HG03280 (cell line): ENCODE measurements at regions not wholly inside any gene's neighbourhood (a gene's known extent, or its start where the extent isn't known, plus 50 kb on each side); places are given as distances from the start of the nearest gene placed in this dataset.
"Not testable (repeated sequence)": the region's sequence is repeated elsewhere in the genome, so short reads cannot be mapped to it uniquely, and the experiment has no call there.

Source experiments
- ATAC-seq: cut with Tn5 transposase; IDR thresholded peaks from one replicate; pipeline ENCODE4 v1.9.1; 2021; ENCODE audit warnings: mild to moderate bottlenecking, moderate library complexity; ENCODE audit not compliant: unreplicated experiment

DNA sequence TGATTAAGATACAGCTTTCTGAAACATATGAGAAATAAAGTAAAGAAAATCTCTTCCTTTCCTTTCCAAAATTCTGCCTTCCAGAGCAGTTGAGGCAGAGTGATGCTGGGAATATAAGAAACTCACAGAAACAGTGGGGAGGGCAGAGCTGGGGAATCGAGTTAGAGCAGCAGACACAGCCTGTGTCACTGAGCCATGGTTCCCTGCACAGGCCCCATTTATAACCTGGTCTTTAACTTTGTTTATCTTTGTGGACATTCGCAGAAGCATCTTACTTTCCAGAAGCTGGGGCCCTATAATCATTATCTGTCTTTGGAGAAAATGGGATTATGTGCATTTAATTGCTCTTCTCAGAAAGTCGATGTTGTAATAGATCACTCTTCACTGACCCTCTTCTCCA, 349.1 kb downstream of the SETD4 start:
- ATAC-seq: no peak

DNA sequence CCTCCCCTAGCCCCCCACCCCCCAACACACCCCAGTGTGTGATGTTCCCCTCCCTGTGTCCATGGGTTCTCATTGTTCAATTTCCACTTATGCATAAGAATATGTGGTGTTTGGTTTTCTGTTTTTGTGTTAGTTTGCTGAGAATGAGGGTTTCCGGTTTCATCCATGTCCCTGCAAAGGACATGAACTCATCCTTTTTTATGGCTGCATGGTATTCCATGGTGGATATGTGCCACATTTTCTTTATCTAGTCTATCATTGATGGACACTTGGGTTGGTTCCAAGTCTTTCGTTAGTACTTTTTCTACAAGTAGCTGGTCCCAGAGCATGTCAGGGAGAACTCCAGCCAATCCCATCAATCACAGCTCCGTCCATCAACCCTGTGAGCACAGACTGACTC, 350.3 kb downstream of the SETD4 start:
- not testable (repeated sequence) for ATAC-seq

DNA sequence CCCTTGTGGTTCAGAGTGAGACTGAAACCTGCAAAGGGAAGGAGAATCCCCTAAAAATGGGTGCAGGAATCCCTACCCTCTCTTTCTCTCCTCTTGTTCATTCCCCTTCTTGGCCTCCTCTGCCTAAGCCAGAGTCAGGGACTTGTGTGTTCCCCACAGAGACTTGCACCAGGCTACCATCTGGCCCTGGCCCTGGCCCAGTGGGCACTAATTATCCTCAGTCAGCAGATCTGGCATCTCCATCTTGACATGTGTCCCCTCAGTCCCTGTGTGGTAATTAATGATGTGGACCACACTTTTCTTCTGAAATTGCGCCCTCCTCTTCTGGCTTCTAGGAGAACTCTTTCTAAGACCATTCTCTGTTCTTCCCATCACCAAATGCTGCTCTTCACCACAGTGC, 354.4 kb downstream of the SETD4 start:
- ATAC-seq: no peak

DNA sequence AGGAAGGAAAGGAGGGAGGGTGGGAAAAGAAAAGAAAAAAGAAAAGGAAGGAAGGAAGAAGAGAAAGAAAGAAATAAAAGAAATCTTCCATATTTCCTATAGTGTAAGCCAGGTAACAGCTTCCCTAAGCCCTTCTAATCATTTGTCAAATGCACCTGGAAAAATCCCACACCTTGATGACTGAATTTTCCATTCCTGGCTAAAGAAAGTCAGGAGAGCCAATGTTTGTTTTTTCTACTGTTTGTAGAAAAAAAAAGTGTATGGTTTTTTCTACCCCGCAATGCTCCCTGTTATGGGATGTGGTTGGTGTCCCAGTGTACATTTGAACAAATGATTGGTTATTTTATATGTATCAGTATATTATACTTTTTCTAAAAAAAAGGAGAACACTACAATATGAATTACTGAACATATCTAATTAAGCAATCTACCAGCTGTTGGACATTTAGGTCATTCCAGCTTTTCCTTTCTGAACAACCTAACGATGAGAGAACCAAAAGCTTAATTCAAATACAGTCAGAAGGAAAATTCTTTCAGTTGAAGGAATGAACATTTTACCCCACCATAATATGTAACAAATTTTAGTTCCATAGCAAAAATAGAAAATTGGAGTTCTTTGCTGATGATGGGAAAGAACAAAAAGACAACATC, 355.0 kb downstream of the SETD4 start:
- no peak for ATAC-seq

DNA sequence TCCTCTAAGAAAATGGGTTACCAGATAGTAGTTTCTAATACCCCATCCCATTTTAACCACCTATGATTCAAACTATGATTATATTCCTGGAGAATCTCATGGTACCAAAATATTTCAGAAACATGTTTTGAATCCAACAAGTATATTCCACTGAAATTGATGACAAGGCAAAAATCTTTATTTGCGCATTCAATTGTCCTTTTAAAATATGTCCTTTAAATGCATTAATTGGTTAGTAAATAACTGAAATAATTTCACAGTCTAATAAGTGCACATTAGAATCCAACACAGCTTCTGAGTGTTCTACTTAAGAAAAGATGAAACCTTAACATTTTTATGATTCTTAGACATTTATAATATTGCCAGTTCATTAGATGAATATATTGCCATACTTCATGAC, 356.6 kb downstream of the SETD4 start:
- ATAC-seq: no peak

DNA sequence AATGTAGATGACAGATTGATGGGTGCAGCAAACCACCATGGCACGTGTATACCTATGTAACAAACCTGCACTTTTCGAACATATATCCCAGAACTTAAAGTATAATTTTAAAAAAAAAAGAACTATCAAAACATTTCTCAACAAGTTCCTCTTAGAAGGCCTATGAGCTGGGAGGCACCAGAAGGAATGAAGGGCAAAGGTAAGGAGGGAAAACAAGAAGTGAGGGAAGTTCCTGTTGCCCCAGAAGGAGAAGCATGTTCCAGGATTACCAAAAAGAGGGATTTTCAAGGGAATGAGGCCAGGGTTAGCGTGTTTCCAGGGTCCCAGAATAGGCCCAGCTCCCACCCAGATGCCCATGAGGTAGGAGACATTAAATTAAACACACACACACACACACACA, 361.0 kb downstream of the SETD4 start:
- ATAC-seq: no peak

DNA sequence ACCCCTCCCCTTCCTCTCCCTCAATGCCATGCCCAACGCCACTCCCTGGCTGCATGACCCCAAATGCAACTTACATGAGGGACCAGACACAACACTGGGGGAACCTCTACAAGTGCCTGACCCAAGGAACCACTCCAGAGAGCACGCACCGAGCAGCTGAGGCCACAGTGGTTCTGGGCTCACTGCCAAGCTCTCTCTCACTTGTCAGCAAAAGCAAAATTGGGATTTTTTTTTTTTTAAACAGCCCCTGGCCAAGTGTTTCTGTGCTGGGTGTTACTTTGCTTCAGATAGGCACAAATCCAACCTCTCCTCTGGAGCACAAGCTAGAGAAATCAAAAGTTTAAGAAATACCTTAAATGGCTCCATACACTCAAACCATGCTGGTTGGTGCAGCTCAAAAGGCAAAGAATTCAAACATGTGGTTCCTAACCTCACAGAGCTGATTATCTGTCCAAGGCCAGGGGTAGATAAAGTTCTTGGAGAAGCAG, 363.0 kb downstream of the SETD4 start:
- no peak for ATAC-seq

DNA sequence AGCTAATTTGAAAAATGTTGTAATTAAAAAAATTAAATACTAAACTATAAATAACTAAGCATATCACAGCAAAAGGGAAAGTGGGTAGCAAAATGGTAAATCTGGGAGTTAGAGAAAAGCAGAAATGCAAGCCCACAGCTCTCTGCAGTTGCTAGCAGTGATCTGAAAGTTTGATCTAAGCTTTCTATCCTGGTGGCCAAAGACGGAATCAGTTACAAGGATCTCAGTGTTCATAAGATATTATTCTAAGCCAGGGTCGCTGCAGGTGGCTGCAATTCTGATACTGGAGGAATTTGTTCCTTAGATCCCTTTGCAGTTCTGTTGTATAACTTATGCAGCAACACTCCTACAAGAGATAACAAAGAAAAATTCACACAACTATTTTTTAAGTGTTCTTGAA, 363.7 kb downstream of the SETD4 start:
- ATAC-seq: no peak

DNA sequence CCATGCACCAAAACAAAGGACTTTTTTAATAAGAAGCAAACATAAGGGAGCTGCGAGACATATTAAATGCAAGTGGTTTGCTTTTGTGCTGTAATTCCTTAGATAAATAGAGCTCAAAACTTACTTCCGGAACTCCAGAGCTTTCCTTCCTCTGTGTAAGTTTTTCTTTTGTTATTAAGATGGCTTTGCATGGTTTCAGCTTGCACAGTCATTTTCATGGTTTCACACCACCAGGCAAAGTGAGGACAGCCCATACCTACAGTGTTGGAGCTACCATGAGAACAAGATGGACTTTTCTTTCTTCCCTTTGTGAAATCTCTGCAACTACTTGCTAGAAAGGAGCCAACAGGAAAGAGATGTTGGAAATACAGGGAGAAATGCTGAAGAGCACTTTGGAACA, 368.0 kb downstream of the SETD4 start:
- ATAC-seq: no peak

DNA sequence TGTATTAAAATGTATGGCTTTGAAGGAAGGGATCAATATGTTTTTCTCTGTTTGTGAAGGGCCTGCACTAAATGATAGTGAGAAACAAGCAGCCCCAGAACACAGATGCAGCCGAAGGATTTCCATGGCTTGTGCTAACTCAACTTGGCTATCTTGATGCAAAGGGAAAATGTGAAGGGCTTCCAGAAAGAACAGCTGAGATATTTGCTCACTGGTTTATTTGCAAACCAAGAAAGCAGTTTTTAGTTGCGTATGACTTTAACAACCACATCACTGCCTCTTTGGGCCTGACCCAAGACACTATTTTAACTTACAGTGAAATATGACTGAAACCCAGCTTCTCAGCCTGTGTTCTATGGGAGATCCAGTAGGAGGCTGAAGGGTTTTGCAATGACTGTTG, 369.9 kb downstream of the SETD4 start:
- ATAC-seq: no peak

DNA sequence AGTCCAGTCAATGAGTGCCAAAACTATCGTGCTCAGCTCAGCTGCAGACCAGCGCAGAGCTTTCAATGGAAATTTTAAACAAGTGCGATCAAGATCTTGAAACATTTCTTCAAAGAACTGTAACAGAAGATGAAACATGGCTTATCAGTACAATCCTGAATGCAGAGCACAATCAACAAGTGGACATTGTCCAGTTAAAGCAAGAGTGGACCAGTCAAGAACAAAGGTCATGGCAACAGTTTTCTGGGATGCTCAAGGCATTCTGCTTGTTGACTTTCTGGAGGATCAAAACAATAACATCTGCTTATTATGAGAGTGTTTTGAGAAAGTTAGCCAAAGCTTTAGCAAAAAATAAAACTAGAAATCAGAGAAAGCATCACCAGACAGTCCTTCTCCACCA, 374.2 kb downstream of the SETD4 start:
- ATAC-seq: no peak

DNA sequence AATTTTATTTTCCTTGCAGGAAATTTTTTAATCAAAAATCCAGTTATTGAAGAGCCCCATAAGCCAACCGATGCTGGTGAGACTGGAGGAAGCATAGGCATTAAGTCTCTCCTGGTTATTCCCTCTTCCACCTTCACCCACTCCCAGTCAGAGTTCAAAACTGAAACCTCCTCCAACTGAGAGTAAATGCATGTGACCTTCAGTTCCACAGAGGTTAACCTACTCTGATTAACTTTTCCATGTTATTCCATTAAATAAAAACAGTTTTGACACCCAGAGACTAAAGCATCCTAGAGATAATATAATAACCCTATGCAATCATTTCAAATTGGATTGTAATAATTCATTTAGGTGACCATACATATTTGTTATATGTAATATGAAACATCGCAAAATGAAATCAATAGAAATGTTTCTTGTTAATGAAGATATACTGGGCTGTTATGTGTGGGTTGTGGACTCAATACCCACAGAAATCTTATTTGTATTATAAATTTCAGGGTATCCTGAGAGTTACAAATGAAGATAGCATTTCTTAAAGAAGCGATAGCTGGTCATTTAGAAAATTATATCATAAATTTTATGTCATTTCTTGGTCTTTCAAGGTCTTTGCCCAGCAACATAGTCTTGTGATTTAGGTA, 376.5 kb downstream of the SETD4 start:
- no peak for ATAC-seq

DNA sequence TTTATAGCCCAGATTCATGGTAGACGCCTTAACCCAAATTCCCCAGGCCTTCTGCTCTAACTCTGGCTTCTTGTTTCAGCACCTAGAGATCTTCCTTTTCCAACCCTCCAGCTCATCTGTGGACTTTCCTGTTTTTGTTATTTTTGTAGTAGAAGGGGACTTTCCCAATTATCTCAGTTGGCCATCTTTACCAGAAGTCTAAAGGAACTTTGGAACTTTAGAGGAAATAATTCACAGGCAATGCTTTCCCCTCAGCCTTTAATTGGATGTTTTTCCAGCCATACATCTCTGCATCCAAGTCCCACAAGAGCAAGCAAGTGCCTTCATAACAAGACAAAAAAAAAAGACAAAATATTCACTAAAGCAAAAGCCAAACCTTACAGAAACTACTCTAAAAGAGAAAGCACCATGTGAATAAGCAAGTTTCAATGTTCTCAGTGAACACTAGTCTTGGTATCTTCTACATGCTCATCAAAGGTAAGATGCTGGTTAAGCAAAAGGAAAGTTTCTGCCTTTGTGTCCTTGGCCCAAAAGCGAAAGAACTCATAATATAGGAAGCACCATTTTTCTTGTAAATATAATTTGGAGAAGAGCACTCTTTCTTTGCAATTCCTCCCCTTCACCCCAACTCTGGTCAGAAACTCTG, 377.3 kb downstream of the SETD4 start:
- no peak for ATAC-seq

DNA sequence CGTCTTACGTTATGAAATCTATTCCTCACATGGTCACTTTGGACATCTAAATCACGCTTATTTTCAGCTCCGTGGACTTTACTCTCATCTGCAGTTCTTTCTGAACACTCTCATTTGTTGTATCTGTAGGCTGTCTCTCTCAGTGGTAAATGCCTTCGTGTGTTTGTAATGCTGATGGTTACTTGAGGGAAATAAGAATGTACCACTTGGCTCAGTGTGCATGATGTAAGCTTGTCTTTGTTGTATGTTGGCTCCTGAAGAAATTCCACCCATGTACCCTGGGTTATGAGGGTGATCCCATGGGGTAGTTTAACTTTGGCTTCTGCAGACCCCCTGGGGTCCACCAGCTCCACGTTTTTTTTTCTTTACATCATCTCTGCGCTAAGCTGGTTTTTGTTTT, 378.4 kb downstream of the SETD4 start:
- no peak for ATAC-seq

DNA sequence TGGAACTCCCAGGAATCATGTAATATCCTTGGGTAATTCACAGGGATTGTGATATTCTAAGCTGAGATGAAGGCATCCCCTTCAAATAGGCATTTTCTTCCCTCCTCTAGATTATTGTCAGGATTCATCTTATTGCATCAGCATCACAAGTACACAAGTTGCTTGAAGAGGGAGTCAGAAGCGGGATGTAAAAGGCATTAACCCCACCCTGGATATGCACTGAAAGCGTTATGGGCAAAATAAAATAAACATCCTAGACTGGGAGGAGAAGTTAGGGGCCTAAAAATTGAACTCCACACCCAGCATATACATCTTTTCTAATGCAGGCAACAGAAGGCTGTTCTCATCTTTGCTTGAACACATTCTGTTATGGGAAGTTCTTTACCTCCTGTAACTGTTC, 381.2 kb downstream of the SETD4 start:
- no peak for ATAC-seq

DNA sequence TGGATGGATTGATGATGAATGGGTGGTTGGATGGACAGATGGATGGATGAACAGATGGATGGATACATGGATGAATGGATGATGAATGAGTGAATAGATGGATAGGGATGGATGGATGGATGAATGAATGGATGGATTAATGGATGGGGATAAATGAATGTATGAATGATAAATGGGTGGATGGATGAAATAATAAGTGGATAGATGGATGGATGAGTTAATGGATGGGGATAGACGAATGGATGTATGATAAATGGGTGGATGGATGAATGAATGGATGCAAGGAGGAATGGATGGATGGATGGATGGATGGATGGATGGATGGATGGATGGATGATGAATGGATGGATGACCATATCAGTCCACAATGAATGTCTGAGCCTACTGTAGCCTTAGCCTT, 381.9 kb downstream of the SETD4 start:
- ATAC-seq: no peak

DNA sequence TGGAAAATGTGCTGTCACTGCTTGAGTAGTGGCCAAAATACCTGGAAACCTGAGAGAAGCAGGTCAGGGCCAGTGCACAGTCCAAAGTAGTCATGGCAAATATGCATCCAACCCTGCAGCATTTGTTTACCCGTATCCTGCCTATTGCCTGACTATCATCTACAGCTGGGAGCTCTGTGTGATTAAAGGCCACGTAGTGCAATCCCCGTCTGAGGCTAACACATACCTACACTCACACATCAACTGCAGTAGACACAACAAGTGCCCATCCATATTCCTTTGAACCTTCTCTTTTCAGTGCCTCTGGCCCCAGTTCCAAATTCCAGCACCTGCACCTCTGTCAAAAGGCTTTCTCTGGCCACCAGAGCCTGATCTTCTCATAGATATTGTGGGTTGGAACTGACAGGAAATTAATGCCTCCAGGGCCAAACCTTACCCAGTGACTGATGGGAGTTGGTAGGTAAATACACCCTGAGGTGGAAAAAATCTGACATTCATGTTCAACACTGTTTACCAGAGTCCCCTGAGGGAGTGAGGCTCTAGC, 383.0 kb downstream of the SETD4 start:
- no peak for ATAC-seq

DNA sequence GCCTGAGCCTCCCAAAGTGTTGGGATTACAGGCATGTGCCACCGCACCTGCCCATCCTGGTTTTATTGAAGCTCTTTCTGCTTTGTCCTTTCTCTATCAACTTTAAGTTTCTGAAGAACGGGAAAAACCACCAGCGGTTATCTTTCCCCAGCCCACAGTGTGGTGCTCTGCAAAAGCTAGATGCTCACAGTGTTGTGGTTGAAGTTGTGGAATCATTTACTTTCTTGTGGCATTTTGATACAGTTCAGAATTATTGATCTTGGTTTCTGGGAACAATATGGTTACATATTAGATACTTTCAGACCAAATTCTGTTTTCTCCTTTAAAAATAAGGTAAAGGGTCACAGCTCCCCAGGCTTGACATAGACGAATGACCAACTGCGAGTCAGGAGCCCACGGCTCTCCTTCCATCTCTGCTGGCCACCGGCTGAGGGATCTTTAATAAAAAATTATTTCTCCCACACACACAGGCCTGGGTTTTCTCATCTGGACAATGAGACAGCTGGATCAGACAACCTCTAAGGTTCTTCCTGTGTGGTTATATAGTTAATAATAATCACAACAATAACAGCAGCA, 385.3 kb downstream of the SETD4 start:
- no peak for ATAC-seq

DNA sequence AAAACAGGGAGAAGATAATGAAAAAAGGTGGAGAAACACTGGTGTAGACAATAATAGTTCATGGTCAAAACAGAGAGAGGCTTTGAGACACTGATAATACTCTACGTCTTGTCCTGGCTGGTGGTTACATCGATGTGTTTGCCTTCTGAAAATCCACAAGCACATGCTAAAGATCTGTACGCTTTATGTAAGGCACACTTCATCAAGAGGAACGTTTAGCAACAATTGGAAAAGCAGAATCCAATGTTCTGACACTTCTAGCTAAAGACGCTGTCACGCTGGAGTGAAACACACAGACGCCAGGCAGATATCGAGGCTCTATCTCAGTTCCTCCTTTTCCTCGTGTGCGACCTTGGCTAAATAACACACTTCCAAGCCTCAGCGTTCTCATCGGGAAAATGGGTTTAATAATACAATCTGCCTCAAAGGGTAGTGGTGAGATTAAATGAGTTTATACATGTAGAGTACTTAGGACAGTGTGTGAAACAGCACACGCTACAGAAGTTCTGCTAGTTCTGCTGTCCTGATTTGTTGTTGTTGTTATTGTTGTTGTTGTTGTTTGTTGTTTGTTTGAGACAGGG, 386.1 kb downstream of the SETD4 start:
- no peak for ATAC-seq

DNA sequence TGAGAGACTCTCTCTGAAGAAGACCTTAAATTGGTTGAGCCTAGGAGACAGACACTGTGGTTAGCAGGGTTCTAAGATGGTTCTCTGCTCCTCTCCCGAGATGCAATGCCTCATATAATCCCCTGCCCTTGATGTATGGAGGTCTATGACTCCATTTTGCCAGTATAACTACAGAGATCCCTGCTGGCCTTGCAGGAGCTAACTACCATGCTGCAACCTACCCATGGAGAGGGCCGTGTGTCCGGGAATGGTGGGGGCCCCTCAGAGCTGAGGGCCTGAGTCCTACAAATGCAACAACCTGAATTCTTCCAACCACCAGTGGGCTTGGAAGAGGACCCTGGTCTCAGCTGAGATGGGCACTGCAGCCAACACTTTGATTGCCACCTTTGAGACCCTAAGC, 388.0 kb downstream of the SETD4 start:
- ATAC-seq: no peak

DNA sequence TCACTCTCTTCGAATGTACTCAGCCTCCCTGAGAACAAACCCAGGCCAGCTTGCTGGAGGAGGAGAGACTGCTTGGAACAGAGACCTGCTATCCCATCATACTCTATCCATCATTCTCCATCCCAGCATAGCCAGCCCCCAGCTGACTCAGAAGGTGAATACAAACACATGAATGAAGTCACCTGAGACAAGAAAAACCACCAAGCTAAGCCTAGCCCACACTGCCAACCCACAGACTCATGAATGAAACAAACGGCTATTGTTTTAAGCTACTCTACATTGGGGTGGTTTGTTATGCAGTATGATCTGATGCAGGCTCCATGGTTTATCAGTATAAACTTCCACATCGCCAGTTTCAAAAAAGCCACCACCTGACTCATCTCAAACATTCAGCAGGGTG, 395.6 kb downstream of the SETD4 start:
- no peak for ATAC-seq
